GM10248 (cell line): ENCODE measurements at regions not wholly inside any gene's neighbourhood (a gene's known extent, or its start where the extent isn't known, plus 50 kb on each side); places are given as distances from the start of the nearest gene placed in this dataset.

Experiments
- CTCF ChIA-PET: fragments of 300-600 bp; sonication (Branson Sonifier 250); formaldehyde crosslinking; extraction: SDS; loops from one replicate; lab custom pipeline; 2021; ENCODE audit warnings: antibody characterized with exemption; lab: Yijun Ruan, JAX
- POLR2A ChIA-PET: fragments of 350-650 bp; sonication (Branson Sonifier 250); formaldehyde crosslinking; extraction: SDS; loops from one replicate; lab custom pipeline; 2020; ENCODE audit warnings: antibody characterized with exemption; lab: Yijun Ruan, JAX
- DNase-seq: peaks from one replicate; pipeline ENCODE4 v3.0.0; 2012; ENCODE audit errors: extremely low spot score
- CTCF ChIP-seq: IDR thresholded peaks from 2 replicates; pipeline ENCODE4 v1.5.1; 2012; ENCODE audit warnings: mild to moderate bottlenecking, low read depth; ENCODE audit errors: extremely low read depth, missing control alignments, control extremely low read depth

- no peak for DNase-seq
- ChIA-PET CTCF (no interaction called here), POLR2A (no interaction called here)
- no peak for TF ChIP-seq CTCF
Observed at GRCh38 chr17:5714993-5715392, 130.7 kb upstream of the NLRP1 start.

DNA sequence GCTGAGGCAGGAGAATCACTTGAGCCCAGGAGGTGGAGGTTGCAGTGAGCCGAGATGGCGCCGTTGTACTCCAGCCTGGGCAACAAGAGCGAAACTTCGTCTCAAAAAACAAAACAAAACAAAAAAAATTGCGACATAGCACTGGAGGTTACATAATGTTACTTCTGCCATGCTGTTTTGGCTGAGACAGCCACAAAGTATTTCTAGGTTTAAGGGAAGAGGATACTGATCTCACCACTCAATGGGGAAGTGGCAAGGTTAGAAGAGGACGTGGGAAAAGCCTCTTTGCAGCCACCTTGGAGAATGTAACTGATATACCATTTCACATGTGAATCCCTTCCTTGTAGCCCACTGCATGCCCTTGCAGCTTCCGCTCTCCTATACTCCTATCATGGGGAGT lies 131.2 kb upstream of the NLRP1 start:
- ChIA-PET POLR2A (no interaction called here), CTCF (interaction anchor here (1.2 kb wide), 1 partner anchor 8 kb away, joined by 3 read pairs; no protein-coding TSS in a partner anchor)
- TF ChIP-seq CTCF = no peak
- no peak for DNase-seq

- POLR2A ChIA-PET = no interaction called here
- CTCF ChIA-PET = interaction anchor here (1.2 kb wide), 1 partner anchor 12 kb away, joined by 6 read pairs; no protein-coding TSS in a partner anchor
- TF ChIP-seq CTCF = no peak
- no peak for DNase-seq
Observed at GRCh38 chr17:5718726-5719125, 134.4 kb upstream of the NLRP1 start.

GRCh38 chr17:5719976-5720375 lies 135.7 kb upstream of the NLRP1 start:
- CTCF ChIA-PET = interaction anchor here (1.2 kb wide), 1 partner anchor 13 kb away, joined by 3 read pairs; no protein-coding TSS in a partner anchor
- POLR2A ChIA-PET = interaction anchor here (0.7 kb wide), 1 partner anchor 216 kb away, joined by 5 read pairs; no protein-coding TSS in a partner anchor
- DNase-seq = no peak
- no peak for TF ChIP-seq CTCF

DNA sequence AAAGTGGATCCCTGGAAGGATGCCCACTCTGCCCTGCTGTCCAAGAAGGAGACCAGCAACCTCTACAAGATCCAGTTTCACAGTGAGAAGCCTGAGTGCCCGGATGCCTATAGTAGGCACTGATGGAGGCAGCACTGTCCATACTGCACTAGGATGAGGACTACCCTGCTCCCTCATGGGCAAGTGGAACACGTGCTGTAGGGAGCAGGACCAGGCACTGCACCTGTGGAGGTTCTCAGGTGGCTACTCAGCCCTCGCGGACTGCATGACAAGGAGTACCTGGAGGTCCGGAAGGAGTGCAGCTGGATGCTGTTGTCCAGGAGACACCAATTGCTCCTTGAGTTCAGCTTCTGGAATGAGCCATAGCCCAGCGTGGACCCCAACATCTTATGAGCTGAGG lies 146.1 kb upstream of the NLRP1 start:
- TF ChIP-seq CTCF = no peak
- ChIA-PET POLR2A (no interaction called here), CTCF (no interaction called here)
- no peak for DNase-seq

GRCh38 chr17:5740937-5741336 lies 156.6 kb upstream of the NLRP1 start:
- TF ChIP-seq CTCF = no peak
- ChIA-PET CTCF (interaction anchor here (1.1 kb wide), 1 partner anchor 18 kb away, joined by 3 read pairs; no protein-coding TSS in a partner anchor), POLR2A (no interaction called here)
- DNase-seq = no peak
